H9 (cell line): ENCODE measurements at regions not wholly inside any gene's neighbourhood (a gene's known extent, or its start where the extent isn't known, plus 50 kb on each side); places are given as distances from the start of the nearest gene placed in this dataset.

Experiments used
- DNase-seq: peaks from one replicate; pipeline ENCODE4 v3.0.0-alpha.2; 2017
- H2AFZ ChIP-seq: one replicate; pipeline ENCODE4 v1.6.1; 2013; ENCODE audit warnings: mild to moderate bottlenecking, low read length, control low read depth, moderate library complexity
- H2AK5ac ChIP-seq: 2 replicates; pipeline ENCODE4 v1.6.1; 2013; ENCODE audit warnings: low read length, control low read depth, mixed read lengths; ENCODE audit not compliant: insufficient read length
- H2BK120ac ChIP-seq: one replicate; pipeline ENCODE4 v1.6.1; 2013; ENCODE audit warnings: low read depth, mild to moderate bottlenecking, low read length, control low read depth, inconsistent platforms; ENCODE audit not compliant: poor library complexity, severe bottlenecking
- H2BK12ac ChIP-seq: 2 replicates; pipeline ENCODE4 v1.6.1; 2013; ENCODE audit warnings: low read length, control low read depth, mixed read lengths, low read depth; ENCODE audit not compliant: insufficient read length
- H2BK15ac ChIP-seq: 2 replicates; pipeline ENCODE4 v1.6.1; 2013; ENCODE audit warnings: low read depth, low read length, control low read depth
- H2BK20ac ChIP-seq: one replicate; pipeline ENCODE4 v1.6.1; 2013; ENCODE audit warnings: low read depth, mild to moderate bottlenecking, low read length, control low read depth, inconsistent platforms; ENCODE audit not compliant: poor library complexity, severe bottlenecking
- H2BK5ac ChIP-seq: 2 replicates; pipeline ENCODE4 v1.6.1; 2013; ENCODE audit warnings: low read length, control low read depth, mixed read lengths; ENCODE audit not compliant: insufficient read length
- H3K14ac ChIP-seq: 2 replicates; pipeline ENCODE4 v1.6.1; 2013; ENCODE audit warnings: low read length, control low read depth; ENCODE audit not compliant: insufficient read depth
- H3K18ac ChIP-seq: 2 replicates; pipeline ENCODE4 v1.6.1; 2013; ENCODE audit warnings: low read depth, mild to moderate bottlenecking, mixed read lengths, low read length, control low read depth; ENCODE audit not compliant: insufficient read length
- H3K23ac ChIP-seq: 2 replicates; pipeline ENCODE4 v1.6.1; 2013; ENCODE audit warnings: low read length, control low read depth, mixed read lengths, low read depth; ENCODE audit not compliant: insufficient read length
- H3K23me2 ChIP-seq: 2 replicates; pipeline ENCODE4 v1.6.1; 2013; ENCODE audit warnings: low read depth, mild to moderate bottlenecking, mixed read lengths, low read length, control low read depth; ENCODE audit not compliant: insufficient read length, poor library complexity, severe bottlenecking
- H3K27ac ChIP-seq: 2 replicates; pipeline ENCODE4 v1.5.1; 2013; ENCODE audit warnings: low read length, control low read depth, mixed read lengths, low read depth; ENCODE audit not compliant: insufficient read length
- H3K27me3 ChIP-seq: 2 replicates; pipeline ENCODE4 v1.6.1; 2013; ENCODE audit warnings: low read length, control low read depth, inconsistent platforms; ENCODE audit not compliant: insufficient read depth
- H3K4ac ChIP-seq: 2 replicates; pipeline ENCODE4 v1.6.1; 2013; ENCODE audit warnings: low read depth, mild to moderate bottlenecking, control low read depth, inconsistent platforms, low read length, moderate library complexity
- H3K4me1 ChIP-seq: 2 replicates; pipeline ENCODE4 v1.6.1; 2013; ENCODE audit warnings: low read length, control low read depth, inconsistent platforms; ENCODE audit not compliant: insufficient read depth
- H3K4me2 ChIP-seq: 2 replicates; pipeline ENCODE4 v1.6.1; 2013; ENCODE audit warnings: low read length, control low read depth, mixed read lengths; ENCODE audit not compliant: insufficient read length, insufficient read depth
- H3K56ac ChIP-seq: 2 replicates; pipeline ENCODE4 v1.6.1; 2013; ENCODE audit warnings: low read depth, mild to moderate bottlenecking, mixed read lengths, low read length, control low read depth; ENCODE audit not compliant: insufficient read length
- H3K79me1 ChIP-seq: 2 replicates; pipeline ENCODE4 v1.6.1; 2013; ENCODE audit warnings: low read depth, mild to moderate bottlenecking, moderate library complexity, low read length, control low read depth, inconsistent platforms; ENCODE audit not compliant: insufficient read depth, poor library complexity, severe bottlenecking
- H3K79me2 ChIP-seq: 2 replicates; pipeline ENCODE4 v1.6.1; 2013; ENCODE audit warnings: low read length, control low read depth, inconsistent platforms; ENCODE audit not compliant: insufficient read depth
- H3K9ac ChIP-seq: 2 replicates; pipeline ENCODE4 v1.6.1; 2013; ENCODE audit warnings: low read length, control low read depth, mixed read lengths; ENCODE audit not compliant: insufficient read length; ENCODE audit errors: extremely low read depth
- H3K9me3 ChIP-seq: one replicate; pipeline ENCODE4 v1.6.1; 2013; ENCODE audit warnings: low read depth, low read length, inconsistent platforms; ENCODE audit not compliant: control insufficient read depth
- H3T11ph ChIP-seq: one replicate; pipeline ENCODE4 v1.6.1; 2013; ENCODE audit warnings: mild to moderate bottlenecking, low read length, control low read depth, inconsistent platforms
- H4K20me1 ChIP-seq: one replicate; pipeline ENCODE4 v1.6.1; 2013; ENCODE audit not compliant: control insufficient read depth, insufficient read length, insufficient read depth
- H4K5ac ChIP-seq: 2 replicates; pipeline ENCODE4 v1.6.1; 2013; ENCODE audit warnings: low read depth, mild to moderate bottlenecking, mixed read lengths, low read length, control low read depth; ENCODE audit not compliant: insufficient read length
- H4K8ac ChIP-seq: replicated peaks from 2 replicates; pipeline ENCODE4 v1.6.1; 2013; ENCODE audit warnings: low read length, control low read depth, mixed read lengths, low read depth; ENCODE audit not compliant: insufficient read length
- H4K91ac ChIP-seq: 2 replicates; pipeline ENCODE4 v1.6.1; 2013; ENCODE audit warnings: low read depth, mild to moderate bottlenecking, moderate library complexity, mixed read lengths, low read length, control low read depth; ENCODE audit not compliant: insufficient read length
- H3K27ac Mint-ChIP-seq, 3 experiments: 2 replicates in 2 of 3; 3 replicates in 1 of 3; pipeline ENCODE4 v1.8.0; 2020 to 2021; ENCODE audit warnings: mixed read lengths in 3 of 3, mild to moderate bottlenecking in 1 of 3, moderate library complexity in 1 of 3
- H3K27me3 Mint-ChIP-seq: 2 replicates; pipeline ENCODE4 v1.8.0; 2021; ENCODE audit warnings: low read depth, mild to moderate bottlenecking, moderate library complexity, mixed read lengths
- H3K36me3 Mint-ChIP-seq, 3 experiments: 2 replicates in 2 of 3; 3 replicates in 1 of 3; pipeline ENCODE4 v1.8.0; 2020 to 2021; ENCODE audit warnings: low read depth in 3 of 3, mixed read lengths in 3 of 3; ENCODE audit not compliant: insufficient read depth in 1 of 3
- H3K4me1 Mint-ChIP-seq, 2 experiments: 2 replicates each; pipeline ENCODE4 v1.8.0; 2020; ENCODE audit warnings: mixed read lengths in 2 of 2
- H3K4me3 Mint-ChIP-seq, 2 experiments: 2 replicates in 1 of 2; 3 replicates in 1 of 2; pipeline ENCODE4 v1.8.0; 2020 to 2021; ENCODE audit warnings: mild to moderate bottlenecking in 2 of 2, mixed read lengths in 2 of 2, moderate library complexity in 1 of 2
- H3K9me3 Mint-ChIP-seq, 2 experiments: 2 replicates in 1 of 2; 3 replicates in 1 of 2; pipeline ENCODE4 v1.8.0; 2020; ENCODE audit warnings: mild to moderate bottlenecking in 2 of 2, mixed read lengths in 2 of 2, moderate library complexity in 1 of 2
- WGBS: extraction: QIAGEN DNeasy Blood & Tissue Kit; methylation state at CpG from one replicate; pipeline ENCODE4 v1.1.7; 2013; ENCODE audit warnings: missing lambda C conversion rate, low lambda C conversion rate, mixed read lengths; ENCODE audit not compliant: insufficient read length; ENCODE audit errors: extremely low coverage; 5-methylcytosine and 5-hydroxymethylcytosine counted together
- TF ChIP-seq, protein P1 (sequence below): fragments of 200-600 bp; sonication (generic); conservative IDR thresholded peaks from 3 replicates; pipeline ENCODE4 v1.8.0; 2021; ENCODE audit warnings: antibody characterized with exemption, mild to moderate bottlenecking

DNA sequence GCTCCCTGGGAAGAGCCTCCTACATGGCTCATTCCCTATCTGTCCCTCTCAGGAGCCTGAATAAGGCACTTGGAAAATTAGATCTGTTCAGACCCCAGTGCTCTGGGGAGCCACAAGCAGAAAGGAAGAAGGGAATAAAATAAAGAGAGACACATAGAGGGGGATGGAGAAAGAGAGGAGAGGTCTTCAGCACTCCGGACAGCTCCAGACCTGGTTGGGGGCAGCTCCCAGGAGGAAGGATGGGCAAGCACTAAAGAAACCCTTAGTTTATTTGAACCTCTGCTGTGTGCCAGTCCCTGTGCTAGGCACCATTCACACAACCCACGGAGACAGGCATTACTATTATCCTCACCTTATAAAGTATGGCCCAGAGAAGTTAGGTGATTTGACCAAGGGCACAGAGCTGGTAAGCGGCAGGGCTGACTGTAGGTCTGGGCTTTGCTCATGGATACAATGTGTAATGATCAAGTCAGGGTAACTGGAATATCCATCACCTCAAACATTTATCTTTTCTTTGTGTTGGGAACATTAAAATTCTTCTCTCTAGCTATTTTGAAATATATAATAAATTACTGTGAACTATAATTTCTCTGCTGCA is 53.7 kb upstream of the LRRC32 start:
- peaks cover 7 to 14% of the 10 kb centered on the region in 2 experiments for H3K4me1 Mint-ChIP-seq

More for the DNA sequence above, 53.7 kb upstream of the LRRC32 start:
- no peak for DNase-seq
- H2AFZ ChIP-seq = no peak overlapping the region
- H3K27ac ChIP-seq = no peak overlapping the region
- no peak overlapping the region for H3K27ac Mint-ChIP-seq
- H3K23ac ChIP-seq = no peak overlapping the region
- H3K36me3 Mint-ChIP-seq = no peaks in the 10 kb centered on the region
- H2AK5ac ChIP-seq = no peak overlapping the region
- H3K14ac ChIP-seq = no peak overlapping the region
- H2BK5ac ChIP-seq = no peak overlapping the region
- no peak overlapping the region for H4K8ac ChIP-seq
- H3K4me2 ChIP-seq = no peak overlapping the region
- no peak overlapping the region for H3K56ac ChIP-seq
- no peaks in the 10 kb centered on the region for H3K79me2 ChIP-seq
- H2BK20ac ChIP-seq = no peak overlapping the region
- H2BK15ac ChIP-seq = no peak overlapping the region
- no peaks in the 10 kb centered on the region for H4K20me1 ChIP-seq
- H3K27me3 Mint-ChIP-seq = peaks cover 34% of the 10 kb centered on the region
- no peaks in the 10 kb centered on the region for H3K9me3 ChIP-seq
- no peaks in the 10 kb centered on the region for H3K4me1 ChIP-seq
- no peak overlapping the region for H3K18ac ChIP-seq
- no peaks in the 10 kb centered on the region for H3K27me3 ChIP-seq
- H2BK12ac ChIP-seq = no peak overlapping the region
- WGBS = no CpG with 5 or more reads among the region's 3 CpGs
- no peak overlapping the region for H3T11ph ChIP-seq
- H3K9me3 Mint-ChIP-seq = no peaks in the 10 kb centered on the region; a peak in 2 of 5 replicates
- H3K4me3 Mint-ChIP-seq = no peak overlapping the region
- no peak overlapping the region for H3K9ac ChIP-seq
- H3K4ac ChIP-seq = no peak overlapping the region
- no peaks in the 10 kb centered on the region for H3K79me1 ChIP-seq
- no peaks in the 10 kb centered on the region for H3K23me2 ChIP-seq
- no peak overlapping the region for H4K91ac ChIP-seq
- no peak overlapping the region for H4K5ac ChIP-seq
- TF ChIP-seq, protein P1, sequence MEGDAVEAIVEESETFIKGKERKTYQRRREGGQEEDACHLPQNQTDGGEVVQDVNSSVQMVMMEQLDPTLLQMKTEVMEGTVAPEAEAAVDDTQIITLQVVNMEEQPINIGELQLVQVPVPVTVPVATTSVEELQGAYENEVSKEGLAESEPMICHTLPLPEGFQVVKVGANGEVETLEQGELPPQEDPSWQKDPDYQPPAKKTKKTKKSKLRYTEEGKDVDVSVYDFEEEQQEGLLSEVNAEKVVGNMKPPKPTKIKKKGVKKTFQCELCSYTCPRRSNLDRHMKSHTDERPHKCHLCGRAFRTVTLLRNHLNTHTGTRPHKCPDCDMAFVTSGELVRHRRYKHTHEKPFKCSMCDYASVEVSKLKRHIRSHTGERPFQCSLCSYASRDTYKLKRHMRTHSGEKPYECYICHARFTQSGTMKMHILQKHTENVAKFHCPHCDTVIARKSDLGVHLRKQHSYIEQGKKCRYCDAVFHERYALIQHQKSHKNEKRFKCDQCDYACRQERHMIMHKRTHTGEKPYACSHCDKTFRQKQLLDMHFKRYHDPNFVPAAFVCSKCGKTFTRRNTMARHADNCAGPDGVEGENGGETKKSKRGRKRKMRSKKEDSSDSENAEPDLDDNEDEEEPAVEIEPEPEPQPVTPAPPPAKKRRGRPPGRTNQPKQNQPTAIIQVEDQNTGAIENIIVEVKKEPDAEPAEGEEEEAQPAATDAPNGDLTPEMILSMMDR = no peak
- no peak overlapping the region for H2BK120ac ChIP-seq
